HFF-Myc (cell line): ENCODE measurements at regions not wholly inside any gene's neighbourhood (a gene's known extent, or its start where the extent isn't known, plus 50 kb on each side); places are given as distances from the start of the nearest gene placed in this dataset.

ENCODE experiments used
- DNase-seq: peaks from one replicate; pipeline ENCODE4 v3.0.0-alpha.2; 2011; ENCODE audit warnings: low read depth; ENCODE audit errors: extremely low read depth
- H3K4me3 ChIP-seq: replicated peaks from 2 replicates; pipeline ENCODE4 v1.5.1; 2011; ENCODE audit warnings: low read depth, mild to moderate bottlenecking, control low read depth, low read length
- CTCF ChIP-seq: IDR thresholded peaks from 2 replicates; pipeline ENCODE4 v1.5.1; 2012; ENCODE audit warnings: mild to moderate bottlenecking, low read depth, low read length, control low read depth; ENCODE audit errors: missing control alignments

GRCh38 chr11:86179646-86180064, 64.9 kb upstream of the EED start:
- no peak for TF ChIP-seq CTCF
- DNase-seq: no peak
- H3K4me3 ChIP-seq: no peak overlapping the region

GRCh38 chr11:86177302-86177701, 67.3 kb upstream of the EED start:
- no peak for TF ChIP-seq CTCF
- H3K4me3 ChIP-seq: no peak overlapping the region
- DNase-seq: no peak

GRCh38 chr11:86176165-86176884, 68.2 kb upstream of the EED start:
- no peak for TF ChIP-seq CTCF
- DNase-seq: no peak
- H3K4me3 ChIP-seq: no peak overlapping the region

- no peak for TF ChIP-seq CTCF
- no peak overlapping the region for H3K4me3 ChIP-seq
- DNase-seq: no peak
These were observed 68.9 kb upstream of the EED start for GRCh38 chr11:86175626-86176025.

GRCh38 chr11:86175191-86175590, 69.4 kb upstream of the EED start:
- no peak overlapping the region for H3K4me3 ChIP-seq
- no peak for DNase-seq
- TF ChIP-seq CTCF: no peak

GRCh38 chr11:86174101-86175046, 70.2 kb upstream of the EED start:
- peak; percentile 73 for DNase-seq
- TF ChIP-seq CTCF: no peak
- H3K4me3 ChIP-seq: no peak overlapping the region
